Cardiac muscle cell (in vitro differentiated cells and primary cell): ENCODE measurements at regions not wholly inside any gene's neighbourhood (a gene's known extent, or its start where the extent isn't known, plus 50 kb on each side); places are given as distances from the start of the nearest gene placed in this dataset.

ENCODE experiments used
- DNase-seq, 2 donors: peaks; one replicate each; pipeline versions ENCODE4 v3.0.0 to v3.0.0-alpha.2; 2010 to 2017; ENCODE audit warnings: low read depth in 1 of 2, low spot score in 1 of 2
- H3K27ac ChIP-seq: fragments of 200-600 bp; sonication (generic); 2 replicates; pipeline ENCODE4 v1.5.1; 2016
- H3K27me3 ChIP-seq: fragments of 200-600 bp; sonication (generic); 2 replicates; pipeline ENCODE4 v1.6.0; 2016; ENCODE audit warnings: control low read depth
- H3K36me3 ChIP-seq: fragments of 200-600 bp; sonication (generic); 2 replicates; pipeline ENCODE4 v1.5.1; 2016; ENCODE audit warnings: control low read depth
- H3K4me1 ChIP-seq: fragments of 200-600 bp; sonication (generic); 2 replicates; pipeline ENCODE4 v1.8.1; 2017; ENCODE audit warnings: low read depth, mild to moderate bottlenecking, mixed run types
- H3K4me3 ChIP-seq: fragments of 200-600 bp; sonication (generic); 2 replicates; pipeline ENCODE4 v1.5.1; 2016; ENCODE audit warnings: mild to moderate bottlenecking
- H3K9me3 ChIP-seq: fragments of 200-600 bp; sonication (generic); 2 replicates; pipeline ENCODE4 v1.5.1; 2017; ENCODE audit warnings: low read depth, mild to moderate bottlenecking, control low read depth
- TF ChIP-seq, protein P1 (sequence below): IDR thresholded peaks from 2 replicates; pipeline ENCODE4 v1.5.1; 2012; ENCODE audit warnings: low read depth, mild to moderate bottlenecking, low read length

DNA sequence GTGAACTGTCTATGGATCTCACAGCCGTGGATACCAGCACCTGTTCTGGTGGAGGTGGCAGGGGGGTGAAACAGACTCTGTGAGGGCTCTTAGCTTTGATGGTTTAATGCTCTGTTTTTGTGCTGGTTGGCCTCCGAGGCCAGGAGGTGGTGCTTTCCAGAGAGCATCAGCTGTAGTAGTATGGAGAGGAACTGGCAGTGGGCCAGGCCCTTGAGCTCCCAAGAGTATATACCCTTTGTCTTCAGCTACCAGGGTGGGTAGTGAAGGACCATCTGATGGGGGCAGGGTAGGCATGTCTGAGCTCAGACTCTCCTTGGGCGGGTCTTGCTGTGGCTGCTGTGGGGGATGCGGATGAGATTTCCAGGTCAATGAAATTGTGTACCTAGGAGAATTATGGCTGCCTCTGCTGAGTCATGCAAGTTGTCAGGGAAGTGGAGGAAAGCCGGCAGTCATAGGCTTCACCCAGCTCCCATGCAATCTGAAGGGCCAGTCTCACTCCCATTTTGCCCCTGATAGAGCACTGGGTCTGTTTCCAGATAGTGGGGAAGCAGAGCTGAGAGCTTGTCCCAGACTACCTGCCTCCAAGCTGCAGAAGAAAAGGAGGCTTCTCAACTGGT is 102.7 kb upstream of the AHI1 start:
- TF ChIP-seq, protein P1, sequence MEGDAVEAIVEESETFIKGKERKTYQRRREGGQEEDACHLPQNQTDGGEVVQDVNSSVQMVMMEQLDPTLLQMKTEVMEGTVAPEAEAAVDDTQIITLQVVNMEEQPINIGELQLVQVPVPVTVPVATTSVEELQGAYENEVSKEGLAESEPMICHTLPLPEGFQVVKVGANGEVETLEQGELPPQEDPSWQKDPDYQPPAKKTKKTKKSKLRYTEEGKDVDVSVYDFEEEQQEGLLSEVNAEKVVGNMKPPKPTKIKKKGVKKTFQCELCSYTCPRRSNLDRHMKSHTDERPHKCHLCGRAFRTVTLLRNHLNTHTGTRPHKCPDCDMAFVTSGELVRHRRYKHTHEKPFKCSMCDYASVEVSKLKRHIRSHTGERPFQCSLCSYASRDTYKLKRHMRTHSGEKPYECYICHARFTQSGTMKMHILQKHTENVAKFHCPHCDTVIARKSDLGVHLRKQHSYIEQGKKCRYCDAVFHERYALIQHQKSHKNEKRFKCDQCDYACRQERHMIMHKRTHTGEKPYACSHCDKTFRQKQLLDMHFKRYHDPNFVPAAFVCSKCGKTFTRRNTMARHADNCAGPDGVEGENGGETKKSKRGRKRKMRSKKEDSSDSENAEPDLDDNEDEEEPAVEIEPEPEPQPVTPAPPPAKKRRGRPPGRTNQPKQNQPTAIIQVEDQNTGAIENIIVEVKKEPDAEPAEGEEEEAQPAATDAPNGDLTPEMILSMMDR = no peak
- no peaks in the 10 kb centered on the region for H3K9me3 ChIP-seq
- no peaks in the 10 kb centered on the region for H3K4me1 ChIP-seq
- H3K27ac ChIP-seq = no peak overlapping the region
- DNase-seq = no peak
- no peaks in the 10 kb centered on the region for H3K36me3 ChIP-seq
- H3K27me3 ChIP-seq = no peaks in the 10 kb centered on the region
- no peak overlapping the region for H3K4me3 ChIP-seq

DNA sequence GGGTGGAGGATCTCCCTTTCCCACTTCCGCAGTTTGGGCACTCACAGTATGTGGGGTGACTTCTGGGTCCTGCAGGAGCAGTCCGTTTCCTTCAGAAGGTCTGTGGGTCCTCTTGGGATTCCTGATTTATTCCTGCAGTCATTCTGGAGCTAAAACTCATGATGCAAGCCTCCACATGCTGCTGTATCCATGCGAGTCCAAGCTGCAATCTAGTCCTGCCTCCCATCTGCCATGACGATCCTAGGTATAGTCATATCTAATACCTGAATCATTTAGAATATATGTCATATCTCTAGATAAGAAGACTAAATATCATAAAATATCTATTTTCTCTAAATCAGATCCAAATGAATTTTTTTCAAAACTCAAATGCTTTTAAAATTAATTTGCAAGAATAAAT is 103.4 kb upstream of the AHI1 start:
- no peaks in the 10 kb centered on the region for H3K27me3 ChIP-seq
- TF ChIP-seq, protein P1 = no peak
- DNase-seq = no peak
- H3K4me1 ChIP-seq = no peaks in the 10 kb centered on the region
- no peak overlapping the region for H3K4me3 ChIP-seq
- H3K27ac ChIP-seq = no peak overlapping the region
- no peaks in the 10 kb centered on the region for H3K9me3 ChIP-seq
- no peaks in the 10 kb centered on the region for H3K36me3 ChIP-seq

DNA sequence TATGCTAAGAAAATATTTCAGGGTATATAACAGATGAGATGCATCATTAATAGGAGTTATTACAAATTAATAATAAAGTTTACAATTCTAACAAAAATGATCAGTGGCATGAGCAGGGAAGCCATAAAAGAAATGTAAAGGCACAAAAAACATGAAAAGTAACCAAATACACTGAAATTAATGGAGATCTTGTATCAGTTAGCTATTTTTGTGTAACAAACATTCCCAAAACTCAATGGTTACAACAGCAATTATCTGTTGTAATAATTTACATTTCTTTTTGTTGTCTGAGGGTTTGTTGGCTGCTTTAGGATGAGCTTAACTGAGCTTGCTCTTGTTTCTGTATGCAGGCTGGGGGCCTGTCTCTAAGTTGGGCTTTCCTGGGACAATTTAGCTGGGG is 104.3 kb upstream of the AHI1 start:
- Histone ChIP-seq H3K27ac (no peak overlapping the region), H3K36me3 (no peaks in the 10 kb centered on the region), H3K4me1 (no peaks in the 10 kb centered on the region), H3K27me3 (no peaks in the 10 kb centered on the region), H3K4me3 (no peak overlapping the region), H3K9me3 (no peaks in the 10 kb centered on the region)
- no peak for DNase-seq
- TF ChIP-seq, protein P1 = no peak

DNA sequence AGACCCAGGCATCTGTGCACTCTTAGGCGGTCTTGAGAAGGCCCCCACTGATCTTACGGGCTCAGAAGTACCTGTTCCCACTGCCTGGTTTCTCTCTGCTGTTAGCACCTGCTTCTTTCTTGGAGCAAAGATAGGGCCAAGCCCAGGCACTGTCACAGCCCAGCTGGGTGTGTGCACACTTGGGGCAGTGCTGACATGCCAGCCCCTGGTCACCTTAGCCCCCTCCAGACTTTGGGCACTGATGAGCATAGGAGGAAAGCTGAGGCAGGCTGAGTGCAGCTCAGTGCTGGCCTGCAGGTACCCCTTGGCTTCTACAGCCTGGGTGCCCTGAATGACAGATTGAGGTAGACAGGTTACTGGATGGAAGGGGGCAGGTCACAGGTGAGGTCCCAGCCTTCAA is 105.7 kb upstream of the AHI1 start:
- no peak overlapping the region for H3K4me3 ChIP-seq
- TF ChIP-seq, protein P1 = no peak

DNA sequence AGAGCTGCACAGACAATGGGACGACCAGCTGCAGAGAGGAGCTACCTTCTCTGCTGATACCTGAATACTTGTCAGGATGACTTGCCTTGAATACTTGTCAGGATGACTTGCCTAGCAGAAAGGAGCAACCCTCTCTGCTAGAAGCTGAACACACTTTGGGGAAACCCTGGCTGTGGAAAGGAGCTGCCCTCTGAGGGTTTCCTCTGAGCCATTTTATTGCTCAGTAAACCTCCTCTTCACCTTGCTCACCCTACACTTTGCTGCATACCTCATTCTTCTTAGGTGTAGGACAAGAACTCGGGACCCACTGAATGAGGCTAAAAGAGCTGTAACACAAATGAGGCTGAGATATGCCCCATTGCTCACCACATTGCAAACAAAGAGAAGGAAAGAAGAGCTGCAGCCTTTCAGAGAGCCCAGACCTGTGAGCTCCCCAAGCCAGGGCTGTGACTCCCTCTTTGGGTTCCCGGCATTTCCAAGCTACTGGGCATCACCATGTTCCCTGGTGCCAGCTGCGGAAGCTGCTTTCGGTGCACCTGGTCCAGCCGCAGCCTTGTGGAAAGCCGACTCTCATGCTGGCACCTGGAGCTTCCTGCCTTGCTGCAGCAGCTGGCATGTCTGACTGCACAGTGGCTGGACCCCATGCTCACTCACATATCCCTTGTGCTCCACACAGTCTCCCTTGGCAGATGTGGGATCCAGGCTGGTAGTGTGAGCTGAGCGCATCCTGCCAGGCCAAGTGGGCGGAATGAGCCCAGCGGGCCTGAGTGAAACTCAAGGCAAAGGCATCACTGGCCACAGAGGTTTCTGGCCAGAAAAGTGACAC is 106.7 kb upstream of the AHI1 start:
- Histone ChIP-seq H3K4me3 (no peak overlapping the region), H3K36me3 (no peaks in the 10 kb centered on the region), H3K9me3 (no peaks in the 10 kb centered on the region), H3K4me1 (no peaks in the 10 kb centered on the region), H3K27ac (no peak overlapping the region), H3K27me3 (no peaks in the 10 kb centered on the region)
- no peak for DNase-seq
- TF ChIP-seq, protein P1 = no peak

More for the DNA sequence above, 105.7 kb upstream of the AHI1 start:
- Histone ChIP-seq H3K9me3 (no peaks in the 10 kb centered on the region), H3K27ac (no peak overlapping the region), H3K4me1 (no peaks in the 10 kb centered on the region), H3K36me3 (no peaks in the 10 kb centered on the region), H3K27me3 (no peaks in the 10 kb centered on the region)
- no peak for DNase-seq
